ENCODE measurements at regions not wholly inside any gene's neighbourhood (a gene's known extent, or its start where the extent isn't known, plus 50 kb on each side); places are given as distances from the start of the nearest gene placed in this dataset.

DNA sequence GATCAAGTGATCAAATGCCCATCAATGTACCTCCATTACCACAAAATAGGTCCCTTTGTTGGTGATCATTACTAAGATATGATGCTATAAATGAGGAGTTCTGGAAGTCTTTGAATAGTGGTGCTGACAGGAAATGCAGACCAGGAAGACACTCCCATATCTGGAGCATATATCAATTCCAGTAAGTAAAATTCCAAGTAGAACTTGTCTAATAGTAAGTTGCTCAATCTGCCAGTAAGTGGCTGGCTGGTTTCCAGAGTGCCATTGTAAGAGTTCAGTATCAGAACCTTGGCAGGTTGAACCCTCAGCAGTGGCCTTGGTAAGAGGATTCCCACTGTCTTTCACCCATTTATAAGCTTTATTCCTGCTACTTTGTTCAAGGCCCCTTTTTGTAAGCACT, 379.9 kb upstream of the RBMS3 start:
- no peak overlapping the region for H3K4me3 Mint-ChIP-seq
- H3K27me3 Mint-ChIP-seq (ENCODE audit: low read depth in 3 of 3), result peaks cover 0 to 3% (median 0%) of the 10 kb centered on the region in 3 donors
- DNase-seq, result no peak
- Histone ChIP-seq H3K9me3 (replicated peaks in 1 of 2; ENCODE audit: control insufficient read depth in 1 of 2, insufficient read depth in 1 of 2, low read length in 2 of 2) (peaks cover 6 to 12% of the 10 kb centered on the region in 2 donors), H2AFZ (ENCODE audit: insufficient read depth, low read depth, low read length, poor library complexity, severe bottlenecking) (no peak overlapping the region), H3K27me3 (ENCODE audit: control insufficient read depth in 2 of 2, insufficient read depth in 2 of 2, low read length in 2 of 2) (no peaks in the 10 kb centered on the region), H3K4me2 (replicated peaks; ENCODE audit: extremely low read depth, low read length, poor library complexity, severe bottlenecking) (no peak overlapping the region), H3K4me3 (replicated peaks in 1 of 3; ENCODE audit: low read depth in 2 of 3, low read length in 3 of 3) (no peak overlapping the region), H3K36me3 (replicated peaks in 1 of 2; ENCODE audit: control insufficient read depth in 1 of 2, insufficient read depth in 2 of 2, low read length in 2 of 2) (no peaks in the 10 kb centered on the region), H3K27ac (ENCODE audit: low read depth in 1 of 2, low read length in 2 of 2) (no peak overlapping the region), H3K4me1 (ENCODE audit: control insufficient read depth in 1 of 2, insufficient read depth in 2 of 2, low read length in 2 of 2) (no peaks in the 10 kb centered on the region), H3K9ac (ENCODE audit: insufficient read depth, low read length, poor library complexity, severe bottlenecking) (no peak overlapping the region), H3K79me2 (ENCODE audit: insufficient read depth, low read length) (no peaks in the 10 kb centered on the region), H4K20me1 (ENCODE audit: insufficient read depth, low read length) (no peaks in the 10 kb centered on the region)
- TF ChIP-seq CTCF (IDR thresholded peaks at IDR 0.05), result no peak
- peaks cover 0 to 12% (median 8%) of the 10 kb centered on the region in 7 donors for H3K9me3 Mint-ChIP-seq
- H3K4me1 Mint-ChIP-seq, result no peaks in the 10 kb centered on the region
- H3K27ac Mint-ChIP-seq, result no peak overlapping the region
- H3K36me3 Mint-ChIP-seq, result no peaks in the 10 kb centered on the region
- intact Hi-C loops (cut with micrococcal nuclease), result no loop called here

- no peaks in the 10 kb centered on the region for H3K79me2 ChIP-seq (ENCODE audit: insufficient read depth, low read length)
- peaks cover 0 to 14% (median 6%) of the 10 kb centered on the region in 7 donors for H3K9me3 Mint-ChIP-seq
- DNase-seq, result no peak
- no peak for TF ChIP-seq CTCF (IDR thresholded peaks at IDR 0.05)
- no peaks in the 10 kb centered on the region for H4K20me1 ChIP-seq (ENCODE audit: insufficient read depth, low read length)
- H3K4me3 ChIP-seq (replicated peaks in 1 of 3; ENCODE audit: low read depth in 2 of 3, low read length in 3 of 3), result no peak overlapping the region
- peaks cover 0 to 3% (median 0%) of the 10 kb centered on the region in 3 donors for H3K27me3 Mint-ChIP-seq (ENCODE audit: low read depth in 3 of 3)
- H3K36me3 Mint-ChIP-seq, result no peaks in the 10 kb centered on the region
- H3K4me3 Mint-ChIP-seq, result no peak overlapping the region
- 91% methylated on average over 29 of the region's 30 CpGs for WGBS (ENCODE audit: insufficient coverage)
- H3K9me3 ChIP-seq (replicated peaks in 1 of 2; ENCODE audit: control insufficient read depth in 1 of 2, insufficient read depth in 1 of 2, low read length in 2 of 2), result peaks cover 6 to 12% of the 10 kb centered on the region in 2 donors
- no peaks in the 10 kb centered on the region for H3K36me3 ChIP-seq (replicated peaks in 1 of 2; ENCODE audit: control insufficient read depth in 1 of 2, insufficient read depth in 2 of 2, low read length in 2 of 2)
- H3K4me1 ChIP-seq (ENCODE audit: control insufficient read depth in 1 of 2, insufficient read depth in 2 of 2, low read length in 2 of 2), result no peaks in the 10 kb centered on the region
- H3K27ac Mint-ChIP-seq, result no peak overlapping the region
- no peaks in the 10 kb centered on the region for H3K27me3 ChIP-seq (ENCODE audit: control insufficient read depth in 2 of 2, insufficient read depth in 2 of 2, low read length in 2 of 2)
- H3K27ac ChIP-seq (ENCODE audit: low read depth in 1 of 2, low read length in 2 of 2), result no peak overlapping the region
- intact Hi-C loops (cut with micrococcal nuclease), result no loop called here
- H2AFZ ChIP-seq (ENCODE audit: insufficient read depth, low read depth, low read length, poor library complexity, severe bottlenecking), result no peak overlapping the region
- no peak overlapping the region for H3K4me2 ChIP-seq (replicated peaks; ENCODE audit: extremely low read depth, low read length, poor library complexity, severe bottlenecking)
- H3K4me1 Mint-ChIP-seq, result no peaks in the 10 kb centered on the region
- H3K9ac ChIP-seq (ENCODE audit: insufficient read depth, low read length, poor library complexity, severe bottlenecking), result no peak overlapping the region
Measured at GRCh38 chr3:28903171-28903601, 377.7 kb upstream of the RBMS3 start.

Measured in CD14-positive monocyte (primary cell).